ENCODE measurements at regions not wholly inside any gene's neighbourhood (a gene's known extent, or its start where the extent isn't known, plus 50 kb on each side); places are given as distances from the start of the nearest gene placed in this dataset.

- TF ChIP-seq ZBTB33 (CRISPR knock-in tag; IDR thresholded peaks at IDR 0.05) (no peak), U2AF2 (optimal IDR thresholded peaks at IDR 0.05; ENCODE audit: low read depth, low read length) (no peak), ZNF311 (CRISPR knock-in tag; IDR thresholded peaks at IDR 0.05) (no peak), RNF2 (IDR thresholded peaks at IDR 0.05) (no peak), CREB3 (tag; conservative IDR thresholded peaks at IDR 0.05; ENCODE audit: low read depth) (no peak), SMARCA4 (IDR thresholded peaks at IDR 0.05) (no peak), ZNF586 (CRISPR knock-in tag; conservative IDR thresholded peaks at IDR 0.05) (no peak), ZNF778 (CRISPR knock-in tag; IDR thresholded peaks at IDR 0.05) (no peak), CEBPB (tag; IDR thresholded peaks at IDR 0.05) (no peak), ZBTB9 (CRISPR knock-in tag; IDR thresholded peaks at IDR 0.05) (no peak), JUND (IDR thresholded peaks at IDR 0.05; ENCODE audit: borderline replicate concordance, low read depth, low read length) (no peak), JUND (tag; IDR thresholded peaks at IDR 0.05; ENCODE audit: borderline replicate concordance, low read depth, low read length) (no peak)
These were observed 74.1 kb upstream of the SH3PXD2B start (continued) for GRCh38 chr5:172528440-172528839.
